ENCODE measurements at regions not wholly inside any gene's neighbourhood (a gene's known extent, or its start where the extent isn't known, plus 50 kb on each side); places are given as distances from the start of the nearest gene placed in this dataset.

DNA sequence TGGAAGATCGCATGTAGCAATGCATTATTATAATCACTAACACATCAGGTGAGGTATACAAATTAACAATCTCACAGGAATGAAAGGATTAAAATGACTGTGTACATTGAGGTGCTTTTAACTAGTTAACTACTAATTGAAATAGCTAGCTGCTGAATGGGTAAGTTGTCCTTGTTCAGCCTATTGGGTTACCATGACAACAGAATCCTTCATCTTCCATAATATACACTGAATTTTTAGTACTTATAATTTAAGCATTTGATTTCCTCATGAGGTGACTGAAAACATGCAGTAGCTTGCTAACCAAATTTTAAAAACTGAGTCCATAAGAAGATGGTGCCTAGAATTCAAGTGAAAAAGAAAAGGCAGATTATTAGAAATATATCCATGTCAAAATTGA is 347.9 kb downstream of the FAT3 start:
- TF ChIP-seq, protein P1, sequence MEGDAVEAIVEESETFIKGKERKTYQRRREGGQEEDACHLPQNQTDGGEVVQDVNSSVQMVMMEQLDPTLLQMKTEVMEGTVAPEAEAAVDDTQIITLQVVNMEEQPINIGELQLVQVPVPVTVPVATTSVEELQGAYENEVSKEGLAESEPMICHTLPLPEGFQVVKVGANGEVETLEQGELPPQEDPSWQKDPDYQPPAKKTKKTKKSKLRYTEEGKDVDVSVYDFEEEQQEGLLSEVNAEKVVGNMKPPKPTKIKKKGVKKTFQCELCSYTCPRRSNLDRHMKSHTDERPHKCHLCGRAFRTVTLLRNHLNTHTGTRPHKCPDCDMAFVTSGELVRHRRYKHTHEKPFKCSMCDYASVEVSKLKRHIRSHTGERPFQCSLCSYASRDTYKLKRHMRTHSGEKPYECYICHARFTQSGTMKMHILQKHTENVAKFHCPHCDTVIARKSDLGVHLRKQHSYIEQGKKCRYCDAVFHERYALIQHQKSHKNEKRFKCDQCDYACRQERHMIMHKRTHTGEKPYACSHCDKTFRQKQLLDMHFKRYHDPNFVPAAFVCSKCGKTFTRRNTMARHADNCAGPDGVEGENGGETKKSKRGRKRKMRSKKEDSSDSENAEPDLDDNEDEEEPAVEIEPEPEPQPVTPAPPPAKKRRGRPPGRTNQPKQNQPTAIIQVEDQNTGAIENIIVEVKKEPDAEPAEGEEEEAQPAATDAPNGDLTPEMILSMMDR (IDR thresholded peaks at IDR 0.05) = no peak
- no peak for TF ChIP-seq POLR2A (IDR thresholded peaks at IDR 0.05)
- no peak for TF ChIP-seq EP300 (IDR thresholded peaks at IDR 0.05)
